ENCODE measurements at regions not wholly inside any gene's neighbourhood (a gene's known extent, or its start where the extent isn't known, plus 50 kb on each side); places are given as distances from the start of the nearest gene placed in this dataset.

DNA sequence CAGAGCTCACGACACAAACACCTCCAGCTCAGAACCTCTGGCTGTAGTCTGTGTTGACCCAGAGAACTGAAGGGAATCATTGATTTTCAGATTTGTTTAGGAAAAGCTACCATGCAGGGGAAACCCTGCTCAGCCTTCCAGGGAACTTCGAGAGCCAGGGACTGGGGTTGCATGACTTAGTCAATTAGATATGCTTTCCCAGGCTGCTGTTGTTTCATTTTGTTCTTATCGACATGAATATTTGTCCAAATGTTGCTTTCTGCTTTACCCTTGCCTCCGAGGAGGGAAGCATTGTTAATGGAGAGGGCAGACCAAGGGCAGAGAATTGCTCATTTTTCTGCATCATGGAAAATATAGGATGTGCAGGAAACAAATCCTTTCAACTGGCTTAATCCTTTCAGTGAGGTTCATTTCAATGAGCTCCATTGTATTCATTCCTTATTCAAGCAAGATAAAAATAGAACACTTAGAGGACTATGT, 82.5 kb downstream of the KLF5 start:
- H3K36me3 ChIP-seq (replicated peaks in 1 of 2; ENCODE audit: control insufficient read depth in 1 of 2, insufficient read depth in 2 of 2, low read length in 2 of 2), result no peaks in the 10 kb centered on the region

DNA sequence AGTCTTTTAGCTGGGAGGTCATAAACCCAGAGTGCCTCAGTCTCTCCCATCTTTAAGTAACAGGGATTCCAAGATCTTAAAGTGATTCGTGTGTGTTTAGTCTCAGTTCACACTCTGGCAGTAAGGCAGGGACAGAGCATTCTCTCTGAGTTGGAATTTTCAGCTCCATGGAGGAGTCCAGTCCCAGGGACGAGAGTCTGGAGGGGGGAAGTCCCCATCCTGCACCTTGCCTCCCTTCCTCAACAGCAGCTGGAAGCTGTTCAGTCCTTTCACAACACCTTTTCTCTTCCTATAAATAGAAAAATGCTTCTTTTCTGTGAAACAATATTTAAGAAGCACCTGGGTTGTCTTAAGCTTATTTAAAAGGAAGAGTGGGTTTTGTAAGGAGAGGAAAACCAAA, 82.0 kb downstream of the KLF5 start:
- TF ChIP-seq, protein P1, sequence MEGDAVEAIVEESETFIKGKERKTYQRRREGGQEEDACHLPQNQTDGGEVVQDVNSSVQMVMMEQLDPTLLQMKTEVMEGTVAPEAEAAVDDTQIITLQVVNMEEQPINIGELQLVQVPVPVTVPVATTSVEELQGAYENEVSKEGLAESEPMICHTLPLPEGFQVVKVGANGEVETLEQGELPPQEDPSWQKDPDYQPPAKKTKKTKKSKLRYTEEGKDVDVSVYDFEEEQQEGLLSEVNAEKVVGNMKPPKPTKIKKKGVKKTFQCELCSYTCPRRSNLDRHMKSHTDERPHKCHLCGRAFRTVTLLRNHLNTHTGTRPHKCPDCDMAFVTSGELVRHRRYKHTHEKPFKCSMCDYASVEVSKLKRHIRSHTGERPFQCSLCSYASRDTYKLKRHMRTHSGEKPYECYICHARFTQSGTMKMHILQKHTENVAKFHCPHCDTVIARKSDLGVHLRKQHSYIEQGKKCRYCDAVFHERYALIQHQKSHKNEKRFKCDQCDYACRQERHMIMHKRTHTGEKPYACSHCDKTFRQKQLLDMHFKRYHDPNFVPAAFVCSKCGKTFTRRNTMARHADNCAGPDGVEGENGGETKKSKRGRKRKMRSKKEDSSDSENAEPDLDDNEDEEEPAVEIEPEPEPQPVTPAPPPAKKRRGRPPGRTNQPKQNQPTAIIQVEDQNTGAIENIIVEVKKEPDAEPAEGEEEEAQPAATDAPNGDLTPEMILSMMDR (IDR thresholded peaks at IDR 0.05), result no peak
- H3K36me3 Mint-ChIP-seq, result no peaks in the 10 kb centered on the region
- intact Hi-C loops (cut with micrococcal nuclease), result no loop called here

More for the DNA sequence above, 82.5 kb downstream of the KLF5 start:
- H3K4me1 ChIP-seq (ENCODE audit: control insufficient read depth in 1 of 2, insufficient read depth in 2 of 2, low read length in 2 of 2), result peaks cover 0 to 6% of the 10 kb centered on the region in 2 donors
- H3K4me3 ChIP-seq (replicated peaks in 1 of 3; ENCODE audit: low read depth in 2 of 3, low read length in 3 of 3), result no peak overlapping the region
- Mint-ChIP-seq H3K27me3 (ENCODE audit: low read depth in 3 of 3) (peaks cover 0 to 4% (median 2%) of the 10 kb centered on the region in 3 donors), H3K27ac (no peak overlapping the region), H3K4me1 (peaks cover 6% of the 10 kb centered on the region), H3K36me3 (no peaks in the 10 kb centered on the region), H3K9me3 (no peaks in the 10 kb centered on the region), H3K4me3 (no peak overlapping the region)
- H3K27ac ChIP-seq (ENCODE audit: low read depth in 1 of 2, low read length in 2 of 2), result no peak overlapping the region
- H4K20me1 ChIP-seq (ENCODE audit: insufficient read depth, low read length), result no peaks in the 10 kb centered on the region
- no peaks in the 10 kb centered on the region for H3K79me2 ChIP-seq (ENCODE audit: insufficient read depth, low read length)
- H2AFZ ChIP-seq (ENCODE audit: insufficient read depth, low read depth, low read length, poor library complexity, severe bottlenecking), result no peak overlapping the region
- no peak for DNase-seq
- H3K9me3 ChIP-seq (replicated peaks in 1 of 2; ENCODE audit: control insufficient read depth in 1 of 2, insufficient read depth in 1 of 2, low read length in 2 of 2), result no peaks in the 10 kb centered on the region
- no peak overlapping the region for H3K9ac ChIP-seq (ENCODE audit: insufficient read depth, low read length, poor library complexity, severe bottlenecking)
- 95% methylated on average over 2 of the region's 4 CpGs for WGBS (ENCODE audit: insufficient coverage)
- intact Hi-C loops (cut with micrococcal nuclease), result no loop called here
- H3K4me2 ChIP-seq (replicated peaks; ENCODE audit: extremely low read depth, low read length, poor library complexity, severe bottlenecking), result no peak overlapping the region
- TF ChIP-seq, protein P1 (IDR thresholded peaks at IDR 0.05), result no peak
- H3K27me3 ChIP-seq (ENCODE audit: control insufficient read depth in 2 of 2, insufficient read depth in 2 of 2, low read length in 2 of 2), result no peaks in the 10 kb centered on the region

More for the DNA sequence above, 82.0 kb downstream of the KLF5 start:
- Histone ChIP-seq H3K4me3 (replicated peaks in 1 of 3; ENCODE audit: low read depth in 2 of 3, low read length in 3 of 3) (no peak overlapping the region), H3K79me2 (ENCODE audit: insufficient read depth, low read length) (no peaks in the 10 kb centered on the region), H3K4me2 (replicated peaks; ENCODE audit: extremely low read depth, low read length, poor library complexity, severe bottlenecking) (no peak overlapping the region), H4K20me1 (ENCODE audit: insufficient read depth, low read length) (no peaks in the 10 kb centered on the region), H3K27me3 (ENCODE audit: control insufficient read depth in 2 of 2, insufficient read depth in 2 of 2, low read length in 2 of 2) (no peaks in the 10 kb centered on the region), H3K4me1 (ENCODE audit: control insufficient read depth in 1 of 2, insufficient read depth in 2 of 2, low read length in 2 of 2) (peaks cover 0 to 6% of the 10 kb centered on the region in 2 donors), H3K9me3 (replicated peaks in 1 of 2; ENCODE audit: control insufficient read depth in 1 of 2, insufficient read depth in 1 of 2, low read length in 2 of 2) (no peaks in the 10 kb centered on the region), H3K36me3 (replicated peaks in 1 of 2; ENCODE audit: control insufficient read depth in 1 of 2, insufficient read depth in 2 of 2, low read length in 2 of 2) (no peaks in the 10 kb centered on the region), H3K27ac (ENCODE audit: low read depth in 1 of 2, low read length in 2 of 2) (no peak overlapping the region), H3K9ac (ENCODE audit: insufficient read depth, low read length, poor library complexity, severe bottlenecking) (no peak overlapping the region), H2AFZ (ENCODE audit: insufficient read depth, low read depth, low read length, poor library complexity, severe bottlenecking) (no peak overlapping the region)
- no peak for DNase-seq
- no peaks in the 10 kb centered on the region for H3K9me3 Mint-ChIP-seq
- H3K27ac Mint-ChIP-seq, result no peak overlapping the region
- peaks cover 0 to 4% (median 2%) of the 10 kb centered on the region in 3 donors for H3K27me3 Mint-ChIP-seq (ENCODE audit: low read depth in 3 of 3)
- peaks cover 6% of the 10 kb centered on the region for H3K4me1 Mint-ChIP-seq
- WGBS (ENCODE audit: insufficient coverage), result 100% methylated on average over 1 of the region's 2 CpGs
- H3K4me3 Mint-ChIP-seq, result no peak overlapping the region

All from CD14-positive monocyte (primary cell).